ENCODE measurements at regions not wholly inside any gene's neighbourhood (a gene's known extent, or its start where the extent isn't known, plus 50 kb on each side); places are given as distances from the start of the nearest gene placed in this dataset.

- Histone ChIP-seq H3K9me3 (ENCODE audit: control insufficient read depth, insufficient read depth, low read length) (no peaks in the 10 kb centered on the region), H4K20me1 (ENCODE audit: control insufficient read depth, insufficient read depth, low read depth, low read length) (no peaks in the 10 kb centered on the region), H3K9me2 (replicated peaks; ENCODE audit: control insufficient read depth, low read length) (no peaks in the 10 kb centered on the region), H3F3A (ENCODE audit: control insufficient read depth, insufficient read depth) (no peaks in the 10 kb centered on the region), H3K27ac (ENCODE audit: low read depth, low read length) (no peak overlapping the region), H3K4me1 (ENCODE audit: control insufficient read depth, low read length) (no peaks in the 10 kb centered on the region), H3K4me3 (ENCODE audit: low read length) (no peak overlapping the region), H3K79me2 (ENCODE audit: control insufficient read depth, low read length) (no peaks in the 10 kb centered on the region), H3K4me2 (ENCODE audit: low read length) (no peak overlapping the region), H3K27me3 (ENCODE audit: control insufficient read depth, low read length) (no peaks in the 10 kb centered on the region), H3K36me3 (ENCODE audit: control insufficient read depth, low read length) (no peaks in the 10 kb centered on the region)
- no peak for TF ChIP-seq EZH2phosphoT487 (IDR thresholded peaks at IDR 0.05; ENCODE audit: borderline replicate concordance, low read length)
- no peak for TF ChIP-seq CTCF (IDR thresholded peaks at IDR 0.05; ENCODE audit: low read depth, low read length, poor library complexity, severe bottlenecking)
Observed at GRCh38 chr5:7320701-7321301, 75.1 kb upstream of the ADCY2 start.

GRCh38 chr5:7321724-7322123 is 74.2 kb upstream of the ADCY2 start:
- TF ChIP-seq EZH2phosphoT487 (IDR thresholded peaks at IDR 0.05; ENCODE audit: borderline replicate concordance, low read length), result no peak
- no peak for TF ChIP-seq CTCF (IDR thresholded peaks at IDR 0.05; ENCODE audit: low read depth, low read length, poor library complexity, severe bottlenecking)
- Histone ChIP-seq H4K20me1 (ENCODE audit: control insufficient read depth, insufficient read depth, low read depth, low read length) (no peaks in the 10 kb centered on the region), H3K79me2 (ENCODE audit: control insufficient read depth, low read length) (no peaks in the 10 kb centered on the region), H3K36me3 (ENCODE audit: control insufficient read depth, low read length) (no peaks in the 10 kb centered on the region), H3K27me3 (ENCODE audit: control insufficient read depth, low read length) (no peaks in the 10 kb centered on the region), H3K4me2 (ENCODE audit: low read length) (no peak overlapping the region), H3K9me2 (replicated peaks; ENCODE audit: control insufficient read depth, low read length) (no peaks in the 10 kb centered on the region), H3K9me3 (ENCODE audit: control insufficient read depth, insufficient read depth, low read length) (no peaks in the 10 kb centered on the region), H3K4me1 (ENCODE audit: control insufficient read depth, low read length) (no peaks in the 10 kb centered on the region), H3K4me3 (ENCODE audit: low read length) (no peak overlapping the region), H3F3A (ENCODE audit: control insufficient read depth, insufficient read depth) (no peaks in the 10 kb centered on the region), H3K27ac (ENCODE audit: low read depth, low read length) (no peak overlapping the region)

- TF ChIP-seq CTCF (IDR thresholded peaks at IDR 0.05; ENCODE audit: low read depth, low read length, poor library complexity, severe bottlenecking) (no peak), EZH2phosphoT487 (IDR thresholded peaks at IDR 0.05; ENCODE audit: borderline replicate concordance, low read length) (no peak)
- no peaks in the 10 kb centered on the region for H3K36me3 ChIP-seq (ENCODE audit: control insufficient read depth, low read length)
- no peak overlapping the region for H3K4me3 ChIP-seq (ENCODE audit: low read length)
- no peaks in the 10 kb centered on the region for H4K20me1 ChIP-seq (ENCODE audit: control insufficient read depth, insufficient read depth, low read depth, low read length)
- H3K4me2 ChIP-seq (ENCODE audit: low read length), result no peak overlapping the region
- no peaks in the 10 kb centered on the region for H3K9me3 ChIP-seq (ENCODE audit: control insufficient read depth, insufficient read depth, low read length)
- H3F3A ChIP-seq (ENCODE audit: control insufficient read depth, insufficient read depth), result no peaks in the 10 kb centered on the region
- H3K27ac ChIP-seq (ENCODE audit: low read depth, low read length), result no peak overlapping the region
- no peaks in the 10 kb centered on the region for H3K4me1 ChIP-seq (ENCODE audit: control insufficient read depth, low read length)
- no peaks in the 10 kb centered on the region for H3K27me3 ChIP-seq (ENCODE audit: control insufficient read depth, low read length)
- no peaks in the 10 kb centered on the region for H3K9me2 ChIP-seq (replicated peaks; ENCODE audit: control insufficient read depth, low read length)
- H3K79me2 ChIP-seq (ENCODE audit: control insufficient read depth, low read length), result no peaks in the 10 kb centered on the region
Observed at GRCh38 chr5:7324919-7325318, 71.0 kb upstream of the ADCY2 start.
